ENCODE measurements at regions not wholly inside any gene's neighbourhood (a gene's known extent, or its start where the extent isn't known, plus 50 kb on each side); places are given as distances from the start of the nearest gene placed in this dataset.

GRCh38 chr18:78629426-78629825 is 350.2 kb upstream of the SALL3 start:
- DNase-seq (ENCODE audit: low spot score) = no peak

- DNase-seq (ENCODE audit: low spot score) = no peak
Measured at GRCh38 chr18:78630356-78630755, 349.3 kb upstream of the SALL3 start.

GRCh38 chr18:78630981-78631510 is 348.6 kb upstream of the SALL3 start:
- no peak for DNase-seq (ENCODE audit: low spot score)

DNA sequence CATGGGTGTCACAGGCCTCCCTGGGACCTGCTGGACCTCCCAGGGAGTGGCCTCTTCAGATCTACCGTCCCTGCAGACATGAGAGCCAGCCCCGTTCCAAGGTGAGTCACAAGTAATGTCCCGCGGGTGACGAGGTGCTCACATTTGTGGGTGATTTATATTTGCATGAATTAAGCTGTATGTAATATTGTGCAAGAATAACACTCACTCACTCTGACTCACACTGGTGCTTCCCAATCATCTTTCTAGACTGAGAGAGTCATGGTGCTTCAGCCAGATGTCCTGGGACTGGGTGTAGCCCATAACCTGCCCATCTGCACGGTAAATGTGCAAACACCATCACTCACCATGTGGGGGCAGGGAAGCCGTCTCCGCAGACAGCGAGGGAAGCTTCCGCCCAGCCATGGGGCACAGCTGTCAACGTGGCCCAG is 347.5 kb upstream of the SALL3 start:
- DNase-seq (ENCODE audit: low spot score) = no peak

GRCh38 chr18:78634061-78634696 is 345.4 kb upstream of the SALL3 start:
- DNase-seq (ENCODE audit: low spot score) = no peak

GRCh38 chr18:78635093-78635800 is 344.4 kb upstream of the SALL3 start:
- DNase-seq (ENCODE audit: low spot score) = no peak

DNA sequence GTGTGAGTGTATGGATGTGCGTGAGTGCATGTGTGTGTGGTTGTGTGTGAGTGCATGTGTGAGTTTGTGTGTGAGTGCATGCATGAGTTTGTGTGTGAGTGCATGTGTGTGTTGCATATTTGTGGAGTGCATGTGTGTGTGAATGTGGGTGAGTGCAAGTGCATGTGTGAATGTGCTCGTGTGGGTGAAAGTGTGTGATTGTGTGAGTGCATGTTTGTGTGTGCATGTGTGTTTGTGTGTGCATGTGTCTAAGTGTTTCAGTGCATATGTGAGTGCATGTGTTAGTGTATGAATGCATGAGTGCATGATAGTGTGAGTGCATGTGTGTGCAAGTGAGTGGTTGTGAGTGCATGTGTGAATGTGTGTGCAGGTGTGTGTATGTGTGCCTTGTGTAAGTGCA is 343.4 kb upstream of the SALL3 start:
- no peak for DNase-seq (ENCODE audit: low spot score)

- DNase-seq (ENCODE audit: low spot score) = no peak
Measured at GRCh38 chr18:78637442-78638402, 341.9 kb upstream of the SALL3 start.

GRCh38 chr18:78639006-78639950 is 340.3 kb upstream of the SALL3 start:
- no peak for DNase-seq (ENCODE audit: low spot score)

DNA sequence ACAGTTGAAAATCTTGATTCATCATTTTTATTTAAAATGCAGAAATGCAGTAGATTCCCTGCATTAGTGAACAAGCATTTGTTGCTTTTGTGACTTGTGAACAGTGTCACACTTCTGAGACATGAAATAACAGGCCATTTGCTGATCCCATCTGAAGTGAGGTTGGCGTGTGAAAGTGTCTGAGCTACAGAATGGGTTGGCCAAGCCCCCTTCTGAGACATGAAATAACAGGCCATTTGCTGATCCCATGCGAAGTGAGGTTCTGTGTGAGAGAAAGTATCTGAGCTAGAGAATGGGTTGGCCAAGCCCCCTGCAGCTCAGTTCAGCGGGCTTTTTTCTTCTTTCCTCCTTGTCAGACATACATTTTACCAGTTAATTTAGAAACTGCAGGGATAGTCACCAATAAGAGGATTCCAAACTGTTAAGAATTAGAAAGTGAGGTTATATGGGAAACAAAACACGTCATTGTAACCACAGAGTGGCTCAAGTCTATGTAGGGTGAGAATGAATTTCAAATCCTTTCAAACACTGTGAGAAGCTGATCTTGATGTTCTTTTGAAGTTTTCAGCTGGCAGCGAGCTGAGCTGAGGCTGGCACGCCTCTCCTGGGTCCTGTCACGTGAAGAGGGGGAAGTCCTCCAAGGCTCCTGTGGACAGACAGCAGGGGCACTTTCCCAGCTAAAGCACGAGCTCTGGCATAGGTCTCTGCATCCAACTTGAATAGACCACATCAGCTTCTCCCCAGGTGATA is 339.2 kb upstream of the SALL3 start:
- DNase-seq (ENCODE audit: low spot score) = no peak

DNA sequence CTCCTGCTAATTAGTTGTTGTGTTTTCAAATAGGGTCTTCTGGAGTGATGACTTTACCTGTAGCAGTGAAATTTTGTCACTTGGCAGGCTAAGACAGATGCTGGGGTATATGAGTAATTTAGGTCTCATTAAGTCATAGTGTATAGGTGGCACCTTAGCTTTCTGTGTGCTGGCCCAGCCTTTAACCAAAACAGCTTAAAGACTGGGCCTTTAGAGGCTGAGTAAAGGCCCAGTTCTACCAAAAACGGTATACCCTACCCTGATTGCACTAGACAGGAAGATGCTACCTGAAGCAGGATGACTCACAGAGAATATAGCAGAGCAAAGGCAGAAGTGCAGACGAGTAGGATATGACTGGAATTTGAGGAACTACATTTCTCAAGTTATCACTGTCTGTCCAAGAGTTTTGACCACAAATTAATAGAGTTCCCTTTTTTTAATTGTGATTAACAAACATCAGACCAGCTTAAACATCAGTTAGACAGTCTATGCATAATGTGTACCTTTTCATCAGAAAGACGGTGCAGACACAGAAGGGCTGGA is 337.9 kb upstream of the SALL3 start:
- DNase-seq (ENCODE audit: low spot score) = no peak

GRCh38 chr18:78642296-78642951 is 337.2 kb upstream of the SALL3 start:
- no peak for DNase-seq (ENCODE audit: low spot score)

- no peak for DNase-seq (ENCODE audit: low spot score)
Measured at GRCh38 chr18:78643004-78643403, 336.6 kb upstream of the SALL3 start.

DNA sequence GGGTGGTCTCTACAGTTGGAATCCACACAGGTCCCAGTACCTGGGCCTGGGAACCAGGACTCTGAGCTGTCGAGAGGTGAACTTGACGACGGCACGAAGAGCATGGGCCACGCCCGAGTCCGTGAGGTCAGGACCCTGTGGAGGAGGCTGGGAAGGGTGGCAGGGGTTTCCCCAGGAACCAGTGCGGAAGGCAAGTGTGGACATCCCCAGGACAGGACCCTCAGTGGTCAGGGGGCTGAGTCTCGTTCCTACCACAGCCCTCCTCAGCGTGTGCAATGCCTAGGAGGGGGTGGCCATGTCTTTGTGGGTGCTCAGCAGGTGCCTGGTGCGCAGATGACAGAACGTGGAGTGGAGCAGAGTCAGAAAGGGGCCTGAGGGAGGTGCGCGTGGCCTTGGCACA is 335.6 kb upstream of the SALL3 start:
- DNase-seq (ENCODE audit: low spot score) = no peak

DNA sequence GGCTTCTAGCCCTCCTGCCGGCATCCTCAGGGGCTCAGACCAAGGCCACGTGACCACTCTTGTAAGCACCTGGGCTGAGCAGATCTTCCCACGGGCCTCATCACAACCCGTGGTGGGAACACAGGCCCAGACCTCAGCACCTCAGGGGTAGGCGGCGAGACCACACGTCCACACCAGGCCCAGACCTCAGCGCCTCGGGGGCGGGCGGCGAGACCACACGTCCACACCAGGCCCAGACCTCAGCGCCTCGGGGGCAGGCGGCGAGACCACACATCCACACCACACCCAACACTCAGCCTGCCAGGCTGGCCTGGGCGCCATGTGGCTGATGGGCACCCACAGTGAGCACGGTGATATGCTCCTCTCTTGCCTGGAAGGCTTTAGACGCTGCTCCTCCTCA is 334.4 kb upstream of the SALL3 start:
- no peak for DNase-seq (ENCODE audit: low spot score)

DNA sequence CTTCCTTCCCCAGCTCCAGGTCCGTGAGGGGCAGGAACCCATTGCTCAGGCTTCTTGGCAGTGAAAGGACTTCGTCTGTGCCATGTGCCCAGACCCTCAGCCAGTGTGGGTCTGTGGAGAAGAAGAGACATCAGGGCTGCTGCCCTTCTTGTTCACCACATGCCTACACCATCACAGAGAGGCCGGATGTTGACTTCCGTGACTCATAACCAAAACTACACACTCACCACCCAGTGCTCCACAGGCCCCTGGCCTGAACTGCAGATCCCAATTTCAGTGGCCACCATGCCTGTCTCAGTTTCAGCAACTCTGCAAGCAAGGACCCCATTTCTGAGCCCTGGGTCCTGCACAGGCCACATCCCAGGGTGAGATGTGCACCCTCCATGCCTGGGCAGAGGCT is 332.6 kb upstream of the SALL3 start:
- DNase-seq (ENCODE audit: low spot score) = no peak

GRCh38 chr18:78649421-78649820 is 330.2 kb upstream of the SALL3 start:
- no peak for DNase-seq (ENCODE audit: low spot score)

DNA sequence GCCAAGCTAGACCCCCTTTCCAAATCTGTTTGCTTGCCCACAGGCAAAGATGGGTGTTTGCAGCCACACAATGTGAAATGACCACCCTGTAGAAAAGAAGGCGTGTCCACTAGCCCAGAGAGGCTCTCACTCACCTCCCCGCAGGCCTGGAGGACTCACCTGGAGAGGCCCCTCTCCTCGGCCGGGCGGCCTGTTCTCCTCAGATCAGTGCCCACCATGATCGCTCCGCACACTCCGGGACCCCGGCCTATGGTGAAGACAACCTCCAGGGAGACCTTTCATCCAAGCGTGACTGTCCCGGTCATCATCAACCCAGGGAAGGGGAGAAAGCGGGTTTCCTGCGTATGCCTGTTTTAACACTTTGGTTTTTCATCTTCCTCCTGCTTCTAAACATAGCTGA is 328.7 kb upstream of the SALL3 start:
- no peak for DNase-seq (ENCODE audit: low spot score)

GRCh38 chr18:78652001-78652545 is 327.5 kb upstream of the SALL3 start:
- DNase-seq (ENCODE audit: low spot score) = no peak

DNA sequence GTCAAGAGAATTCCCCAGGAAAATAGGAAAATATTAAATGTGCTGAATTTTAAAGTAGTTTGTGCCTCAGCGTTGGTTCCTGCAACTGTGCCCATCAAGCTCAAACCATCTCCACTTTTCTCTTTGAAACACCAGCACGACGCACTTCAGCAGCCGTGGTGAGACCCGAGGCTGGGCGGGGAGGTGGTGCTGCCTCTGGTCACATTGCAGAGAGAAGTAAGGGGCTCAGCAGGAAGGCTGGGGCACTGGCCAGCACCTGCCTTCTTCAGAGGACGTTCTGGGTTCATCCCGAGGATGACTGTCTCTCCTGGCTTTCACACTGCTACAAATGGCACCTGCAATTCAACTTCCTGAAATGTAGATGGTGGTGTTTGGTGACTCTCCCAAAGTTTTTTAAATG is 323.7 kb upstream of the SALL3 start:
- no peak for DNase-seq (ENCODE audit: low spot score)

Data from COLO829 (cell line).